ENCODE measurements at regions not wholly inside any gene's neighbourhood (a gene's known extent, or its start where the extent isn't known, plus 50 kb on each side); places are given as distances from the start of the nearest gene placed in this dataset.

DNA sequence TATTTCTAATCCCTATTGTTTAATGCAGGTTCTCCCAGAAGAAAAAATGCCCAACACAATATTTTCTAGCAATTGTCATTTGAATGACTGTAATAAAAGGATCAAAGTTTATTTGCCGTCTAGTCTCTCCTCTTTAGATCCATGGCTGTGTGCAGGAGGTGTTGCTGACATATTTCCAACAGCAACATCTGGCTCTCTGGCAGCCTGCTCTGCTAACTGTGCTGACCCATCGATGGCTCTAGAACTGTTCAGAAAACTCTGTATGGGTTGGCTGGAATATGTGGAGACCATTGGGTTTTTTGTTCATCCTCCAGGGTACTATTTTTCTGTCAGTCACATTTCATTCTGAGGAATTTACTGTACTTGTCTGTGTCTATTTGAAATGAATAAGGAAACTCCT, 202.0 kb upstream of the SLC27A6 start:
- no peaks in the 10 kb centered on the region for H3K4me1 ChIP-seq (ENCODE audit: insufficient read depth)
- H3K27me3 ChIP-seq (replicated peaks; ENCODE audit: insufficient read depth), result no peaks in the 10 kb centered on the region
- H4K20me1 ChIP-seq (ENCODE audit: insufficient read depth), result no peaks in the 10 kb centered on the region
- in situ Hi-C loops (cut with MboI), result no loop called here
- H2AFZ ChIP-seq, result no peak overlapping the region
- no peak overlapping the region for H3K4me2 ChIP-seq (ENCODE audit: unreplicated experiment)
- no peak overlapping the region for H3K4me3 ChIP-seq
- no peak overlapping the region for H3K9ac ChIP-seq
- no peak overlapping the region for H3K27ac ChIP-seq
- DNase-seq, result no peak
- 0 to 1% methylated on average over 2 of the region's 2 CpGs for WGBS, 2 experiments (ENCODE audit: low coverage in 1 of 2, low lambda C conversion rate in 2 of 2, missing lambda C conversion rate in 2 of 2)
- H3K79me2 ChIP-seq (ENCODE audit: insufficient read depth), result no peaks in the 10 kb centered on the region
- no peaks in the 10 kb centered on the region for H3F3A ChIP-seq (ENCODE audit: insufficient read depth)
- H3K9me2 ChIP-seq (ENCODE audit: insufficient read depth), result no peaks in the 10 kb centered on the region
- TF ChIP-seq EZH2phosphoT487 (IDR thresholded peaks at IDR 0.05; ENCODE audit: insufficient read depth, low read depth), result no peak
- TF ChIP-seq EZH2 (IDR thresholded peaks at IDR 0.05; ENCODE audit: insufficient read depth, poor library complexity, severe bottlenecking), result no peak
- H3K36me3 ChIP-seq (ENCODE audit: low read depth), result no peaks in the 10 kb centered on the region
- no peaks in the 10 kb centered on the region for H3K9me3 ChIP-seq (ENCODE audit: low read depth)

DNA sequence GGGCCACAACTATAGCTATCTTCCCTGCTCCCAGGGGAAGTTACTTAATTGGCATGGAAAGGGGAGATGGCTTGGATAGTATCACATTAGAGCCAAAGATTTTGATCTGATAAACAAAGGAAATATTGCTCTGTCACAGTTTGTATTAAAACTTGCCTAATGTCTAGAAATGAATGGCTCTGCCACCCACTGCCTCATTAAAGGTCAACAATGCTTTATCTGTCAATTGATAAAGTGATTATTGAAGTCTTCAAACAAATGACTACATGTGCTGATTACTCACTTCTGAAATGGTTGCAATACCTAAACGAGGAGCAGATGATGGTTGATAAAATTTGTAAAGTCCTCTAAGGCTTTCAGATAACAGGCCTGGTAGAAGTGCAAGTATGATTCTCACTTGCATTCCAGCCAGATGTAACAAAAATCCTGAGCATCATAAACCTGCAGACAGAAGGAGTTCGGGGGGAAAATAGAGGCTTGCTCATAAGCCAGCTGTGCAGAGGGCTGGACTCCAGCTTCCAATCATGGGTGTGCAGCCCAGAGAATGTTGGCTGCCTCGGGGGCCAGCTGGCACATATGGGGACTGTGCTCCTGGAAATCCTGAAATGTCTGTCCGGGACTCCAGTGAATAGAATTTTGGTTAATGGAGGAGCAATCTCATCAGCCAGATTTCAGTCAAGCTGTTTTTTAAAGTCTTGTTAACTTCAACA, 200.5 kb upstream of the SLC27A6 start:
- in situ Hi-C loops (cut with MboI), result no loop called here
- Histone ChIP-seq H3K79me2 (ENCODE audit: insufficient read depth) (no peaks in the 10 kb centered on the region), H3K27ac (no peak overlapping the region), H3F3A (ENCODE audit: insufficient read depth) (no peaks in the 10 kb centered on the region), H3K27me3 (replicated peaks; ENCODE audit: insufficient read depth) (no peaks in the 10 kb centered on the region), H3K9me2 (ENCODE audit: insufficient read depth) (no peaks in the 10 kb centered on the region), H2AFZ (no peak overlapping the region), H3K9ac (no peak overlapping the region), H3K4me2 (ENCODE audit: unreplicated experiment) (no peak overlapping the region), H3K4me3 (no peak overlapping the region), H3K9me3 (ENCODE audit: low read depth) (no peaks in the 10 kb centered on the region), H4K20me1 (ENCODE audit: insufficient read depth) (no peaks in the 10 kb centered on the region), H3K36me3 (ENCODE audit: low read depth) (no peaks in the 10 kb centered on the region), H3K4me1 (ENCODE audit: insufficient read depth) (no peaks in the 10 kb centered on the region)
- WGBS, 2 experiments (ENCODE audit: low coverage in 1 of 2, low lambda C conversion rate in 2 of 2, missing lambda C conversion rate in 2 of 2), result 0 to 1% methylated on average over 4 of the region's 4 CpGs
- TF ChIP-seq EZH2phosphoT487 (IDR thresholded peaks at IDR 0.05; ENCODE audit: insufficient read depth, low read depth) (no peak), EZH2 (IDR thresholded peaks at IDR 0.05; ENCODE audit: insufficient read depth, poor library complexity, severe bottlenecking) (no peak)
- DNase-seq, result no peak

DNA sequence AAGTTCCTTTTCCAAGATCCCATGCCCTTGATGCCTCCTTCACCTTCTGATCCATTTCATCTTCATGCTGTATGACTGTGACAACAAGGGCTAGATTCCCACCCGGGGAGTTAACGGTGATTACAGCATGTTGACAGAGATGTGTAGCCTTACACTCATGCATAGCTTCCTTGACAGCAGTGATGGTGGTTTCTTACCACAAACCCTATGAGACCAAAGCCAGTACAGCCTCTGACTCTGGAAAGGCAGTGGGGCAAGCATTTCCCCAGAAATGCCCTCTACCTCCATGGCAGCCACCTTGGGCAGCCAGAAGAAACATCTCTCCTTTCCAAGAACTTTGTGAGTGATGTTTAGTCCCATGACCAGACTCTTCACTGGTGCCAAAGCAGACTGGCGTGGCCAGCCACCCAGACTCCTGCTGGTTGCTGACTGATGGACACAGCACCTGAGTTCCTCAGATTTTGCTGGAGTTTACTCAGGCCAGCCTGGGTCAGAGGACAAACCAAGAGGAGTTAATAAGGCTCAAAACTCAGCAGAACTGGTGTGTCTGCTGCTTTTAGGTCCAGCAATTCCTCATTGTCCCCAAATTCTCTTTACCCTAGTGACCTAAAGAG, 199.7 kb upstream of the SLC27A6 start:
- H3K9me2 ChIP-seq (ENCODE audit: insufficient read depth), result no peaks in the 10 kb centered on the region
- no peaks in the 10 kb centered on the region for H3K4me1 ChIP-seq (ENCODE audit: insufficient read depth)
- no peaks in the 10 kb centered on the region for H3F3A ChIP-seq (ENCODE audit: insufficient read depth)
- no peak overlapping the region for H3K9ac ChIP-seq
- H3K9me3 ChIP-seq (ENCODE audit: low read depth), result no peaks in the 10 kb centered on the region
- TF ChIP-seq EZH2 (IDR thresholded peaks at IDR 0.05; ENCODE audit: insufficient read depth, poor library complexity, severe bottlenecking) (no peak), EZH2phosphoT487 (IDR thresholded peaks at IDR 0.05; ENCODE audit: insufficient read depth, low read depth) (no peak)
- in situ Hi-C loops (cut with MboI), result no loop called here
- H3K4me3 ChIP-seq, result no peak overlapping the region
- no peaks in the 10 kb centered on the region for H4K20me1 ChIP-seq (ENCODE audit: insufficient read depth)
- no peak overlapping the region for H3K27ac ChIP-seq
- no peak overlapping the region for H2AFZ ChIP-seq
- whole genome bisulfite sequencing, 2 experiments (ENCODE audit: low coverage in 1 of 2, low lambda C conversion rate in 2 of 2, missing lambda C conversion rate in 2 of 2), result 34 to 36% methylated on average over 3 of the region's 3 CpGs
- H3K79me2 ChIP-seq (ENCODE audit: insufficient read depth), result no peaks in the 10 kb centered on the region
- DNase-seq, result no peak
- H3K36me3 ChIP-seq (ENCODE audit: low read depth), result no peaks in the 10 kb centered on the region
- H3K27me3 ChIP-seq (replicated peaks; ENCODE audit: insufficient read depth), result no peaks in the 10 kb centered on the region
- H3K4me2 ChIP-seq (ENCODE audit: unreplicated experiment), result no peak overlapping the region

DNA sequence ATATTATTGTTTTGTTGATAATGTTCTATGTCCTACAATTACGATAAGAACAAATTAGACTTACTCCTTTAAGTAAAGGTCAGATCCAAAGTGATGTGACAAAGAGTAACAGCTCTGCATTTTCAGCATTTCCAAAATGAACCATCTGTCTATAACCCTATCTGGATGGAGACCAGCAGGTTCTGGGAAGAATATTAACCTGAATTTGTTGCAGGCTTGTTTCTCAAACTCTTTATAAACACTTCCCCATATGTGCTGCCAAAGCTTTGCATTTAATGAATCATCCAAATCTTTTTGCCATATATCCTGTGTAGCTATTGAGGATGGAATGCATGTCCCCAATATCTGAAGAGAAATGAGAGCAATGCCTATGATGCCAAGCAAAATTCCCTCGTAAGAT, 198.9 kb upstream of the SLC27A6 start:
- in situ Hi-C loops (cut with MboI), result no loop called here
- DNase-seq, result no peak
- Histone ChIP-seq H3K36me3 (ENCODE audit: low read depth) (no peaks in the 10 kb centered on the region), H3K79me2 (ENCODE audit: insufficient read depth) (no peaks in the 10 kb centered on the region), H3K4me2 (ENCODE audit: unreplicated experiment) (no peak overlapping the region), H4K20me1 (ENCODE audit: insufficient read depth) (no peaks in the 10 kb centered on the region), H3F3A (ENCODE audit: insufficient read depth) (no peaks in the 10 kb centered on the region), H3K9me3 (ENCODE audit: low read depth) (no peaks in the 10 kb centered on the region), H2AFZ (no peak overlapping the region), H3K9ac (no peak overlapping the region), H3K4me3 (no peak overlapping the region), H3K27me3 (replicated peaks; ENCODE audit: insufficient read depth) (no peaks in the 10 kb centered on the region), H3K27ac (no peak overlapping the region), H3K4me1 (ENCODE audit: insufficient read depth) (no peaks in the 10 kb centered on the region), H3K9me2 (ENCODE audit: insufficient read depth) (no peaks in the 10 kb centered on the region)
- WGBS, 2 experiments (ENCODE audit: low coverage in 1 of 2, low lambda C conversion rate in 2 of 2, missing lambda C conversion rate in 2 of 2), result 37 to 41% methylated on average over 2 of the region's 2 CpGs
- TF ChIP-seq EZH2phosphoT487 (IDR thresholded peaks at IDR 0.05; ENCODE audit: insufficient read depth, low read depth), result no peak
- no peak for TF ChIP-seq EZH2 (IDR thresholded peaks at IDR 0.05; ENCODE audit: insufficient read depth, poor library complexity, severe bottlenecking)
